ENCODE measurements at regions not wholly inside any gene's neighbourhood (a gene's known extent, or its start where the extent isn't known, plus 50 kb on each side); places are given as distances from the start of the nearest gene placed in this dataset.

DNA sequence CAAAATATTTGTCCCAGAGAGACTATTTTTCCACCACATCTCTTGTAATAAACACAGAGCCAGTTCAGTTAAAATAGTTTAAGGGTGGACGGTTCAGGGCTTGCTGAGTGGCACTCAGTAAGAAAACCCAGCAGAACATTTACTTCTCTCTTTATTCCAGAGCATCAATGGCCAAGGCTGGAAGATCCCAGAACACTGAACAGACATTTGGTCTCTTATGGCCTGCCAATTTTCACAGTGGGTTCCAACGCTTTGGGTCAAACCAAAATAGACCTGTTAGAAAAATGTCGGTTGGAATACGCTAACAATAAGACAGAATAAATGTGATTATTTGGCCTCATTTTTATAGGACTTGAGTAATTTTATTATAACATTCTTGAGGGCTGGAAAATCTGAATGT lies 580.3 kb upstream of the TMEFF2 start (continued):
- TF ChIP-seq, protein P1, sequence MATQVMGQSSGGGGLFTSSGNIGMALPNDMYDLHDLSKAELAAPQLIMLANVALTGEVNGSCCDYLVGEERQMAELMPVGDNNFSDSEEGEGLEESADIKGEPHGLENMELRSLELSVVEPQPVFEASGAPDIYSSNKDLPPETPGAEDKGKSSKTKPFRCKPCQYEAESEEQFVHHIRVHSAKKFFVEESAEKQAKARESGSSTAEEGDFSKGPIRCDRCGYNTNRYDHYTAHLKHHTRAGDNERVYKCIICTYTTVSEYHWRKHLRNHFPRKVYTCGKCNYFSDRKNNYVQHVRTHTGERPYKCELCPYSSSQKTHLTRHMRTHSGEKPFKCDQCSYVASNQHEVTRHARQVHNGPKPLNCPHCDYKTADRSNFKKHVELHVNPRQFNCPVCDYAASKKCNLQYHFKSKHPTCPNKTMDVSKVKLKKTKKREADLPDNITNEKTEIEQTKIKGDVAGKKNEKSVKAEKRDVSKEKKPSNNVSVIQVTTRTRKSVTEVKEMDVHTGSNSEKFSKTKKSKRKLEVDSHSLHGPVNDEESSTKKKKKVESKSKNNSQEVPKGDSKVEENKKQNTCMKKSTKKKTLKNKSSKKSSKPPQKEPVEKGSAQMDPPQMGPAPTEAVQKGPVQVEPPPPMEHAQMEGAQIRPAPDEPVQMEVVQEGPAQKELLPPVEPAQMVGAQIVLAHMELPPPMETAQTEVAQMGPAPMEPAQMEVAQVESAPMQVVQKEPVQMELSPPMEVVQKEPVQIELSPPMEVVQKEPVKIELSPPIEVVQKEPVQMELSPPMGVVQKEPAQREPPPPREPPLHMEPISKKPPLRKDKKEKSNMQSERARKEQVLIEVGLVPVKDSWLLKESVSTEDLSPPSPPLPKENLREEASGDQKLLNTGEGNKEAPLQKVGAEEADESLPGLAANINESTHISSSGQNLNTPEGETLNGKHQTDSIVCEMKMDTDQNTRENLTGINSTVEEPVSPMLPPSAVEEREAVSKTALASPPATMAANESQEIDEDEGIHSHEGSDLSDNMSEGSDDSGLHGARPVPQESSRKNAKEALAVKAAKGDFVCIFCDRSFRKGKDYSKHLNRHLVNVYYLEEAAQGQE (IDR thresholded peaks at IDR 0.05; ENCODE audit: low read depth, low read length): no peak
- TF ChIP-seq NR2F1 (conservative IDR thresholded peaks at IDR 0.05): no peak
- TF ChIP-seq, protein P2, sequence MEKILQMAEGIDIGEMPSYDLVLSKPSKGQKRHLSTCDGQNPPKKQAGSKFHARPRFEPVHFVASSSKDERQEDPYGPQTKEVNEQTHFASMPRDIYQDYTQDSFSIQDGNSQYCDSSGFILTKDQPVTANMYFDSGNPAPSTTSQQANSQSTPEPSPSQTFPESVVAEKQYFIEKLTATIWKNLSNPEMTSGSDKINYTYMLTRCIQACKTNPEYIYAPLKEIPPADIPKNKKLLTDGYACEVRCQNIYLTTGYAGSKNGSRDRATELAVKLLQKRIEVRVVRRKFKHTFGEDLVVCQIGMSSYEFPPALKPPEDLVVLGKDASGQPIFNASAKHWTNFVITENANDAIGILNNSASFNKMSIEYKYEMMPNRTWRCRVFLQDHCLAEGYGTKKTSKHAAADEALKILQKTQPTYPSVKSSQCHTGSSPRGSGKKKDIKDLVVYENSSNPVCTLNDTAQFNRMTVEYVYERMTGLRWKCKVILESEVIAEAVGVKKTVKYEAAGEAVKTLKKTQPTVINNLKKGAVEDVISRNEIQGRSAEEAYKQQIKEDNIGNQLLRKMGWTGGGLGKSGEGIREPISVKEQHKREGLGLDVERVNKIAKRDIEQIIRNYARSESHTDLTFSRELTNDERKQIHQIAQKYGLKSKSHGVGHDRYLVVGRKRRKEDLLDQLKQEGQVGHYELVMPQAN (conservative IDR thresholded peaks at IDR 0.05): no peak

DNA sequence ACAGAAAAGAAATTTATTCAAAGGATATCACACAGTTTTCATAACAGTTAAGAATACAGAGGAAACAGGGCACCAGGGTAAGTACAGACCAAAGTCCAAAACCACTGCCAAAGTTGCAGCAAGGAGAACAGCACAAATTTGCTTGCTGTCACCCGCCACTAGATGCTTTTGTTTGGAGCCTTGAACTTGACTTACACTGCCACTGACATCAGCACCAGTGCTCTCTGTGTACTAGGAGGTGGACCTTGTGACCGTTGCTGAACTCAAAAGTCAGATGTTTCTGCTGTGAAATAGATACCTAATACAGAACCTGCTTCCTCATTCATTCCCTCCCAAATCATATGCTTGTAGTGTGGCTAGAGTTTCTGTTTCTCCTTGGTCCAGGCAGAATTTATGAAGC lies 578.3 kb upstream of the TMEFF2 start:
- Histone ChIP-seq H3K4me2 (ENCODE audit: control insufficient read depth, insufficient read depth) (no peak overlapping the region), H2AFZ (ENCODE audit: control insufficient read depth, low read depth, low read length) (no peak overlapping the region), H3K4me3 (no peak overlapping the region), H3K36me3 (ENCODE audit: control insufficient read depth in 2 of 2, insufficient read depth in 2 of 2, low read length in 1 of 2) (no peaks in the 10 kb centered on the region), H4K20me1 (ENCODE audit: control insufficient read depth, insufficient read depth) (no peaks in the 10 kb centered on the region), H3K79me2 (ENCODE audit: control insufficient read depth, insufficient read depth, low read length) (no peaks in the 10 kb centered on the region), H3K4me1 (ENCODE audit: control insufficient read depth, insufficient read depth, low read length) (no peaks in the 10 kb centered on the region), H3K27me3 (replicated peaks in 1 of 2; ENCODE audit: control insufficient read depth in 2 of 2, insufficient read depth in 2 of 2, low read length in 1 of 2) (no peaks in the 10 kb centered on the region), H3K9me3 (replicated peaks; ENCODE audit: control insufficient read depth, insufficient read depth, low read length) (no peaks in the 10 kb centered on the region), H3K9ac (ENCODE audit: control insufficient read depth, insufficient read depth, low read length) (no peak overlapping the region), H3K27ac (ENCODE audit: control insufficient read depth, insufficient read depth) (no peak overlapping the region)
- FAIRE-seq: no peak
- intact Hi-C loops (cut with micrococcal nuclease; ENCODE audit: unreplicated experiment) (no loop called here), in situ Hi-C loops (cut with MboI) (no loop called here)
- ChIA-PET CTCF (no interaction called here), POLR2A (no interaction called here), SMC1A (ENCODE audit: uncharacterized antibody, unreplicated experiment) (interaction anchor here (1.0 kb wide), 1 partner anchor 22 kb away, joined by 3 read pairs; no protein-coding TSS in a partner anchor), RAD21 (ENCODE audit: unreplicated experiment) (no interaction called here)
- ATAC-seq: no peak; the same call in 2 of the 3 replicates
- BruUV-seq (replicated peaks): no TSS peak
- 25% methylated on average over 2 of the region's 2 CpGs for WGBS (ENCODE audit: insufficient coverage, insufficient replicate concordance, low lambda C conversion rate, missing lambda C conversion rate)
- no peak for DNase-seq (ENCODE audit: low read depth, low spot score)
- no peak for TF ChIP-seq MTA2 (IDR thresholded peaks at IDR 0.05; ENCODE audit: low read depth)
- no peak for TF ChIP-seq RB1 (IDR thresholded peaks at IDR 0.05; ENCODE audit: borderline replicate concordance)
- no peak for TF ChIP-seq SPI1 (IDR thresholded peaks at IDR 0.05; ENCODE audit: borderline replicate concordance, insufficient read depth, low read depth, low read length)
- no peak for TF ChIP-seq NFYA (IDR thresholded peaks at IDR 0.05; ENCODE audit: borderline replicate concordance, low read depth, low read length)
- TF ChIP-seq EED (IDR thresholded peaks at IDR 0.05; ENCODE audit: low read depth): no peak
- TF ChIP-seq POLR2A (IDR thresholded peaks at IDR 0.05; ENCODE audit: low read depth, low read length): no peak
- TF ChIP-seq, protein P3, sequence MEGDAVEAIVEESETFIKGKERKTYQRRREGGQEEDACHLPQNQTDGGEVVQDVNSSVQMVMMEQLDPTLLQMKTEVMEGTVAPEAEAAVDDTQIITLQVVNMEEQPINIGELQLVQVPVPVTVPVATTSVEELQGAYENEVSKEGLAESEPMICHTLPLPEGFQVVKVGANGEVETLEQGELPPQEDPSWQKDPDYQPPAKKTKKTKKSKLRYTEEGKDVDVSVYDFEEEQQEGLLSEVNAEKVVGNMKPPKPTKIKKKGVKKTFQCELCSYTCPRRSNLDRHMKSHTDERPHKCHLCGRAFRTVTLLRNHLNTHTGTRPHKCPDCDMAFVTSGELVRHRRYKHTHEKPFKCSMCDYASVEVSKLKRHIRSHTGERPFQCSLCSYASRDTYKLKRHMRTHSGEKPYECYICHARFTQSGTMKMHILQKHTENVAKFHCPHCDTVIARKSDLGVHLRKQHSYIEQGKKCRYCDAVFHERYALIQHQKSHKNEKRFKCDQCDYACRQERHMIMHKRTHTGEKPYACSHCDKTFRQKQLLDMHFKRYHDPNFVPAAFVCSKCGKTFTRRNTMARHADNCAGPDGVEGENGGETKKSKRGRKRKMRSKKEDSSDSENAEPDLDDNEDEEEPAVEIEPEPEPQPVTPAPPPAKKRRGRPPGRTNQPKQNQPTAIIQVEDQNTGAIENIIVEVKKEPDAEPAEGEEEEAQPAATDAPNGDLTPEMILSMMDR (IDR thresholded peaks at IDR 0.05 in 2 of 3, conservative IDR thresholded peaks at IDR 0.05 in 1 of 3; ENCODE audit: control insufficient read depth in 2 of 3, extremely low read depth in 1 of 3, insufficient read depth in 1 of 3, low read depth in 3 of 3, low read length in 3 of 3): no peak
- TF ChIP-seq BHLHE40 (IDR thresholded peaks at IDR 0.05; ENCODE audit: borderline replicate concordance in 1 of 2, low read depth in 2 of 2, low read length in 1 of 2): no peak
- TF ChIP-seq YBX1 (IDR thresholded peaks at IDR 0.05): no peak
- TF ChIP-seq, protein P4, sequence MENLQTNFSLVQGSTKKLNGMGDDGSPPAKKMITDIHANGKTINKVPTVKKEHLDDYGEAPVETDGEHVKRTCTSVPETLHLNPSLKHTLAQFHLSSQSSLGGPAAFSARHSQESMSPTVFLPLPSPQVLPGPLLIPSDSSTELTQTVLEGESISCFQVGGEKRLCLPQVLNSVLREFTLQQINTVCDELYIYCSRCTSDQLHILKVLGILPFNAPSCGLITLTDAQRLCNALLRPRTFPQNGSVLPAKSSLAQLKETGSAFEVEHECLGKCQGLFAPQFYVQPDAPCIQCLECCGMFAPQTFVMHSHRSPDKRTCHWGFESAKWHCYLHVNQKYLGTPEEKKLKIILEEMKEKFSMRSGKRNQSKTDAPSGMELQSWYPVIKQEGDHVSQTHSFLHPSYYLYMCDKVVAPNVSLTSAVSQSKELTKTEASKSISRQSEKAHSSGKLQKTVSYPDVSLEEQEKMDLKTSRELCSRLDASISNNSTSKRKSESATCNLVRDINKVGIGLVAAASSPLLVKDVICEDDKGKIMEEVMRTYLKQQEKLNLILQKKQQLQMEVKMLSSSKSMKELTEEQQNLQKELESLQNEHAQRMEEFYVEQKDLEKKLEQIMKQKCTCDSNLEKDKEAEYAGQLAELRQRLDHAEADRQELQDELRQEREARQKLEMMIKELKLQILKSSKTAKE (IDR thresholded peaks at IDR 0.05; ENCODE audit: low read depth, poor library complexity, severe bottlenecking): no peak

Measured in GM12878 (cell line).